HFFc6 (cell line): ENCODE measurements at regions not wholly inside any gene's neighbourhood (a gene's known extent, or its start where the extent isn't known, plus 50 kb on each side); places are given as distances from the start of the nearest gene placed in this dataset.

Experiments used
- DNase-seq: peaks from one replicate; pipeline ENCODE4 v3.0.0-alpha.2; 2018
- H3K27ac Mint-ChIP-seq: 2 replicates; pipeline ENCODE4 v1.8.0; 2020; ENCODE audit warnings: mild to moderate bottlenecking, mixed read lengths
- H3K27me3 Mint-ChIP-seq: 2 replicates; pipeline ENCODE4 v1.8.0; 2021; ENCODE audit warnings: mild to moderate bottlenecking, moderate library complexity, mixed read lengths; ENCODE audit not compliant: insufficient read depth
- H3K36me3 Mint-ChIP-seq: 2 replicates; pipeline ENCODE4 v1.8.0; 2021; ENCODE audit warnings: low read depth, mixed read lengths
- H3K4me1 Mint-ChIP-seq: 2 replicates; pipeline ENCODE4 v1.8.0; 2020; ENCODE audit warnings: low read depth, mixed read lengths
- H3K4me3 Mint-ChIP-seq: 2 replicates; pipeline ENCODE4 v1.8.0; 2020; ENCODE audit warnings: mild to moderate bottlenecking, moderate library complexity, mixed read lengths
- H3K9me3 Mint-ChIP-seq: 2 replicates; pipeline ENCODE4 v1.8.0; 2020; ENCODE audit warnings: mild to moderate bottlenecking, mixed read lengths
- CTCF ChIP-seq: fragments of 200-600 bp; sonication (generic); IDR thresholded peaks from 2 replicates; pipeline ENCODE4 v1.5.0; 2021; ENCODE audit warnings: antibody characterized with exemption, mild to moderate bottlenecking

DNA sequence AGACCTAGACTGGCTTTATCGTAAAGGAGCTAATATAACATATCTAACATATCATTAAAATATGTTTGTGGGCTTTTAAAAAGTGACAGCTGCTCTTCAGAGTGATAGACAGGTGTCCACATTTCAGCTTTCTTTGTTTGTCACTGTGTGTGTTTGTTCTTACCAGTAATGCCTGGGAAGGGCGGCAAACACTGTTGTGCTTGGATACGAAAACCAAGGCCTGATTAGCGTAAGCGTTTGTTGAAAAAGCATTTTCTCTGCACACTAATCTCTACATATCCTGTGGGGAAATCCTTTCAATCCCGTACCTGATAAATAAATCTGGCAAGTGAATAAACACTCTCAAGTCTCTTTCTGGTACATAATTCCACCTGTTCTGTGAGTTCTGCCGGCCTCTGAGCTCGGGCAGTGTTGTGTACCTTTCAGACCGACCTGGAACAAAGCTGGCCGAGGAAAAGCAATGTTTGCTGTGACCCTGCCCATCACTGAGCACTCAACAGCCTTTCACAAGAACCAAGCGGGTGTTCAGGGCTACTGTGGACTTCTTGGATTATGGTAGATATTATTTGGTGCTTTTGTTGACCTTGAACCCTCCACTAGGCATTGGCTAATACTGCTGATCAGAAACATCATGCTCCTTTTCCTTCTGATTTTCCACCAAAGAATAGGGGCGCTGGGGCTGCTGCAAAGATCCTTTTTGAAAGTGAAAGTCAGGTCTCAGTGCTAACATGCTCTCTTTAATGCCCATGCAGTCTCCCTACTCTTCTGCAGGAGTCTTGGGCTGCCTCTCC is 100.4 kb downstream of the CD83 start:
- H3K27ac Mint-ChIP-seq = peak overlapping the region; percentile 70; the same call in 1 of the 2 replicates
- no peaks in the 10 kb centered on the region for H3K36me3 Mint-ChIP-seq
- H3K9me3 Mint-ChIP-seq = no peaks in the 10 kb centered on the region
- H3K4me3 Mint-ChIP-seq = no peak overlapping the region
- no peaks in the 10 kb centered on the region; the same call in 1 of the 2 replicates for H3K27me3 Mint-ChIP-seq
- H3K4me1 Mint-ChIP-seq = peaks cover 25% of the 10 kb centered on the region
- DNase-seq = no peak
- TF ChIP-seq CTCF = no peak

DNA sequence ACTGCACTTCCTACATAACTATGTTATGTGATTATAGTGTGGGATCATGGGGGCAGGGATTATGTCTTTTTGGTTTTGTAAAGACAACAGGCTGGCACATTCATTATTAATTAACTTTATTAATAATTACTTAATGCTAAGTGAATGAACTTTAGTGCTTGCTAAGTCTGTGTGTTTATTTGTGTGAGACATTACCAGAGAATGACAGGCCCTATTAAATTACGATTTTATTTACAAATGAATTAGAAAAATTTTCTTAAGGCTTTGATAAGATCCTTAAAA is 100.9 kb downstream of the CD83 start:
- H3K4me3 Mint-ChIP-seq = no peak overlapping the region
- peaks cover 25% of the 10 kb centered on the region for H3K4me1 Mint-ChIP-seq
- H3K36me3 Mint-ChIP-seq = no peaks in the 10 kb centered on the region
- H3K27ac Mint-ChIP-seq = no peak overlapping the region
- H3K27me3 Mint-ChIP-seq = no peaks in the 10 kb centered on the region; the same call in 1 of the 2 replicates
- TF ChIP-seq CTCF = no peak
- H3K9me3 Mint-ChIP-seq = no peaks in the 10 kb centered on the region
- no peak for DNase-seq

DNA sequence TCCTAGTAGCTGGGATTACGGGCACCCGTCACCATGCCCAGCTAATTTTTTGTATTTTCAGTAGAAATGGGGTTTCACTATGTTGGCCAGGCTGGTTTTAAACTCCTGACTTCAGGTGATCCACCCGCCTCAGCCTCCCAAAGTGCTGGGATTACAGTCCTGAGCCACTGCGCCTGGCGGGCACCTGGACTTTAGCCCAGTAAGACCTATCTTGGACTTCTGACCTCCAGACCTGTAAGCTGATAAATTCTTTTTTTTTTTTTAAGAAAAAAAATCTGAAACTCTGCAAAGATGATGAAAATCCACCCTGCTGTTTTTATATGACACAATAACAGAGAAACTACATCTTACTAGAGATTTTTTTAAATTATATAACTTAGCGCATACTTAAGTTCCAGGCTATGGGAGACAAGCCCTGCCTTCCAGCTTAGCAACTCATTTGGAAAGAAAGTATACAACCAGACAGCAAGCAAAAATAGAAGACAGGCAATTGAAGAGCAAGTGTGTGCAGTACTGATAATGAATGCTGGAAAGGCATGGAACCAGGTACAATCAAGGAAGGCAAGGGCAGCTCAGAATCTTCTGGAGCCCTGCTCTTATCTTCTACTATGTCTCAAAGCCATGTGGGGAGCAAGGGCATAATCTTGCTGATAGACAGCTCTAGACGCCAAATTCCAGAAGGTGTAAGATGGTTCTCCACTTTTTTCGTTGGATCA is 104.2 kb downstream of the CD83 start:
- Mint-ChIP-seq H3K4me1 (peaks cover 15% of the 10 kb centered on the region), H3K27me3 (no peaks in the 10 kb centered on the region; the same call in 1 of the 2 replicates), H3K4me3 (no peak overlapping the region), H3K27ac (no peak overlapping the region), H3K9me3 (no peaks in the 10 kb centered on the region), H3K36me3 (no peaks in the 10 kb centered on the region)
- DNase-seq = no peak
- TF ChIP-seq CTCF = no peak

DNA sequence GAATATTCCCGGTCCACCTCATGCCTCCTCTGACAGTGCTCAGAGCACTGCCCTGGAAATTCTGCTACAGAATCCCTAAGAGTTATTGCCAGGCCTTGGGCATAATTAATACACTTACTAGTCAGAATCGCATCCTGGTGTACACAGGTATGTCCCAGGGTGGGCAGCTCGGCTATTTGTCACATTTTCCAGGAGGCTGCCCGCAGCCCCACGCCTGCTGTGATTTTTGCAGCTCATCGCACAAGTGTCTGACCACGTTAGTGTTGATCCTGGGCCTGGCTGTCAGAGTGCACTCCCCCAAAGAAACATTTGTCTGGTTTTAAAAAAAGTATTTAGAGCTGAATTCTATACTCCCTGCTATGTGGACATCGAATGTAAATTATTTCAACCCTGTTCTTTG is 105.4 kb downstream of the CD83 start:
- H3K9me3 Mint-ChIP-seq = no peaks in the 10 kb centered on the region
- H3K4me1 Mint-ChIP-seq = peaks cover 3% of the 10 kb centered on the region
- H3K36me3 Mint-ChIP-seq = no peaks in the 10 kb centered on the region
- H3K4me3 Mint-ChIP-seq = no peak overlapping the region
- H3K27ac Mint-ChIP-seq = no peak overlapping the region
- no peak for DNase-seq
- peaks cover 4% of the 10 kb centered on the region for H3K27me3 Mint-ChIP-seq
- no peak for TF ChIP-seq CTCF

DNA sequence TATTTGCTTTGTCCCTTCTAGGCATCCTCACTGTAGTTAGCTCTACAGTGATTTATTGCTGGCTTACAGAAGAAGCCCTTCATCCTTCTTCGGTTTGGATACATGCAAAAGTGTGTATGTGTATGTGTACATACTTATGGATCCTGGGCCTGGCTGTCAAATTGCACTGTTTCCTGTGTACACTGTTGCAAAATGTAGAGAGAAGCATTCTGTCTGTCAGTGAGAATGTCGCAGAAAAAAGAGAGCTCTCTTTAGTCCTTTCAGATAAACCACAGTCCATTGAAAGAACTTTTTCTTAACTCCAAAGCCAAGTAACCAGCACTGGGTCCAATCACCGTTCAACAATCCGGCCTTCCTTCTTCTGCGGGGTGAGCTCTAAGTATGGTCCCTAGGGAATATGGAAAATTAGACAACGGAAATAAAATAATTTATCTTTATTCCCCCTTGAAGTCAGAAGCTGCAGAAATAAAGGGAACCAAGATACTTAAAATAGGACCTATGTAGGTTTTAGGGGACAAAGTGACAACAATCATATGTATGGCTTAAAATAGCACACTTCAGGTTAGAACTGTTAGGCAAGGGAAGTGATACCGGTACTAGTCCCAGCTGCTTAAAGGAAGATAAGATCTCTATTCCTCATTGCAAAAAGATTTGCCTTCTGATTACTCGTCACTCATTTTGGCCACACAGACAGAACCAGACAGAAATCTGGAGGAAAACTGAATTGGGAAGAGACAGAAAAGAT is 107.0 kb downstream of the CD83 start:
- no peaks in the 10 kb centered on the region for H3K9me3 Mint-ChIP-seq
- no peak for TF ChIP-seq CTCF
- peaks cover 4% of the 10 kb centered on the region for H3K27me3 Mint-ChIP-seq
- H3K4me1 Mint-ChIP-seq = no peaks in the 10 kb centered on the region
- no peak overlapping the region for H3K4me3 Mint-ChIP-seq
- H3K36me3 Mint-ChIP-seq = no peaks in the 10 kb centered on the region
- DNase-seq = no peak
- H3K27ac Mint-ChIP-seq = no peak overlapping the region
